ENCODE measurements at regions not wholly inside any gene's neighbourhood (a gene's known extent, or its start where the extent isn't known, plus 50 kb on each side); places are given as distances from the start of the nearest gene placed in this dataset.

DNA sequence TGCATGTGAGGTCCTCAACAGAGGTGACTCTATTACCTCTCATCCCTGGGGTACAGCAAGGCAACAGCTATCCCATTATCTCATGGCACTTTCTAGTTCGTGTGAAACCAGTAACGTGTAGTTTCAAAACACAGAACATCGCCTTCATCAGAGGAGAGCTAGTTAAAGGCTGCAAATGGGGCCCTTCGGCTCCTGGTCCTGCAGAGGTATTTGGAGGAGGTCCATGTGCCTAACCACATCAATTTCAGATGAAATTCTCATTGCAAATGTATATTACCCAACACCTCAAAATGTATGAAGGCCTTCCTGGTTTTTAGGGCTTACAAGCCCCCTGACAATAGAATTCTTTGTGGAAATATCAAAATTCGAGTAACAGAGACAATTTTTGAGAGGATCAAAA lies 95.7 kb upstream of the PSMD7 start:
- no peak for DNase-seq (ENCODE audit: low read depth)
- TF ChIP-seq, protein P1, sequence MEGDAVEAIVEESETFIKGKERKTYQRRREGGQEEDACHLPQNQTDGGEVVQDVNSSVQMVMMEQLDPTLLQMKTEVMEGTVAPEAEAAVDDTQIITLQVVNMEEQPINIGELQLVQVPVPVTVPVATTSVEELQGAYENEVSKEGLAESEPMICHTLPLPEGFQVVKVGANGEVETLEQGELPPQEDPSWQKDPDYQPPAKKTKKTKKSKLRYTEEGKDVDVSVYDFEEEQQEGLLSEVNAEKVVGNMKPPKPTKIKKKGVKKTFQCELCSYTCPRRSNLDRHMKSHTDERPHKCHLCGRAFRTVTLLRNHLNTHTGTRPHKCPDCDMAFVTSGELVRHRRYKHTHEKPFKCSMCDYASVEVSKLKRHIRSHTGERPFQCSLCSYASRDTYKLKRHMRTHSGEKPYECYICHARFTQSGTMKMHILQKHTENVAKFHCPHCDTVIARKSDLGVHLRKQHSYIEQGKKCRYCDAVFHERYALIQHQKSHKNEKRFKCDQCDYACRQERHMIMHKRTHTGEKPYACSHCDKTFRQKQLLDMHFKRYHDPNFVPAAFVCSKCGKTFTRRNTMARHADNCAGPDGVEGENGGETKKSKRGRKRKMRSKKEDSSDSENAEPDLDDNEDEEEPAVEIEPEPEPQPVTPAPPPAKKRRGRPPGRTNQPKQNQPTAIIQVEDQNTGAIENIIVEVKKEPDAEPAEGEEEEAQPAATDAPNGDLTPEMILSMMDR (IDR thresholded peaks at IDR 0.05; ENCODE audit: low read depth, low read length, missing control alignments): no peak
- no peak overlapping the region for H3K4me3 ChIP-seq (ENCODE audit: low read depth, low read length)
- in situ Hi-C loops (cut with HindIII; ENCODE audit: low sequenced_read_pairs): no loop called here

DNA sequence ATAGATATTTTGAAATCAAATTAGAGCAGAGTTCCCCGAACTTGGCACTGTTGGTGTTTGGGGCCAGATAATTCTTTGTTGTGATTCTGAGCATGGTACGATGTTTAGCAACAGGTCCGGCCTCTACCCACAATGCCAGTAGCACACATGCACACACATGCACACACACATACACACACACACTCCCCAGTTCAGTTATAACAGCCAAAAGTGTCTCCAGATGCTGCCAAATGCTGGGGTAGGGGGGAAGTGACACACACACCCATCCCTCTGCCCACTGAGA lies 96.8 kb upstream of the PSMD7 start:
- no peak for DNase-seq (ENCODE audit: low read depth)
- no peak overlapping the region for H3K4me3 ChIP-seq (ENCODE audit: low read depth, low read length)
- in situ Hi-C loops (cut with HindIII; ENCODE audit: low sequenced_read_pairs): no loop called here
- TF ChIP-seq, protein P1 (IDR thresholded peaks at IDR 0.05; ENCODE audit: low read depth, low read length, missing control alignments): no peak

DNA sequence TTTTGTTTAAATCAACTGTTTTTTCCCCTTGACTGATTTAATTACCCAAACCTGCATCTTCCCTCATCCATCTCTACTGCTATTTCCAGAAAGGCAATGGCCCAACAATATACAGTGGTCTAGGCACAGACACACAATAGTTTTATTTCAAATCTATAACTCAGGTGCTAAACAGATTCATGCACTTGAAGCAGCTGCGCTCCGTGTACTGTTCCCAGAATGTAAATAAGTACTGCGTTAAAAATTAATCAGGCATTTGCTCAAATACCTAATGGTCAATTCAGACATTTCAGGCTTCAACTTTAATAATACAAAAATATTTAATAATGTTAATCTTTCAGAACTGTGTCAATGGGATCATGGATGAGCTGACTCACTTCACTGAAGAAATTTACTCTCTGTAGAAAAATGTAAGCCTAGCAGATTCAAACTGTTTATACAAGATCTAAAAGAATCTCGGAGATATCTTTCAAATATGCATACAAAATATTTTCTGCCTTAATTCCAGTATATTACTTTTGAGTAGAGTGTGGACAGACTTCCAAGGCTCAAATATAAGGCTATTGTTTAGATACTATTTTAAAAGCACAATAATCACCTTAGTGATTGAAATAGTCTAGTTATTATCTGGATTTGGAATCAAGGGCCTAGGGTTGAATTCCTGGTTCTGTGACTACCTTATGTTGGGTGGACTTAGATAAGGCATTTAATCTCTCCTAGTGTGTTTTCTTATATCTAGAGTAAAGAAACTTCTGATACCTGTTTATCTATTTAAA lies 97.4 kb upstream of the PSMD7 start:
- in situ Hi-C loops (cut with HindIII; ENCODE audit: low sequenced_read_pairs): no loop called here
- TF ChIP-seq, protein P1 (IDR thresholded peaks at IDR 0.05; ENCODE audit: low read depth, low read length, missing control alignments): no peak
- no peak for DNase-seq (ENCODE audit: low read depth)

DNA sequence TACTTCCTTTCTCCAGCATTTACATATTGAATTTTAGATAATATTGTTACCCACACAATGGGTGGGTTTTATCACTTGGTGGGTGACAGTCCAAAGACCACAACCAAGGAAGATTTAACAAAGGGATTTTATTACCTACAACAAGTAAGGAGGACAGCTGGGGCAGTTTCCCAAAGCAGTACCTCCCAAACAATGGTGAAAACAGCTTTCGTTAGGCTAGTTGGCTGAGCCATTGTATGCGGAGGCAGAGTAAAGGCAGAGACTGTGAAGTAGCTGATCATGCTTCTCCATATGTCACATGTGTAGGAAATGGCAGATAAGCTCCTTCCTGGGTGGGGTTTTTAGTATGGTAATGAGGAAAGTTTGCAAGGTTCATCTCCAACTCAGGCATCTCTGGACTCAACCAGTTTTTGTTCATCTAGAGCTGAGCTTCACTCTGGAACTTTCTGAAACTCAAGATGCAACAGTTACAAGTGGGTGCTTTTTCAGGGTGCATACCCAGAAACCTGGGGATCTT lies 104.3 kb upstream of the PSMD7 start:
- DNase-seq (ENCODE audit: low read depth): no peak
- in situ Hi-C loops (cut with HindIII; ENCODE audit: low sequenced_read_pairs): no loop called here
- H3K4me3 ChIP-seq (ENCODE audit: low read depth, low read length): no peak overlapping the region
- TF ChIP-seq, protein P1 (IDR thresholded peaks at IDR 0.05; ENCODE audit: low read depth, low read length, missing control alignments): no peak

More for the DNA sequence above, 97.4 kb upstream of the PSMD7 start:
- no peak overlapping the region for H3K4me3 ChIP-seq (ENCODE audit: low read depth, low read length)

DNA sequence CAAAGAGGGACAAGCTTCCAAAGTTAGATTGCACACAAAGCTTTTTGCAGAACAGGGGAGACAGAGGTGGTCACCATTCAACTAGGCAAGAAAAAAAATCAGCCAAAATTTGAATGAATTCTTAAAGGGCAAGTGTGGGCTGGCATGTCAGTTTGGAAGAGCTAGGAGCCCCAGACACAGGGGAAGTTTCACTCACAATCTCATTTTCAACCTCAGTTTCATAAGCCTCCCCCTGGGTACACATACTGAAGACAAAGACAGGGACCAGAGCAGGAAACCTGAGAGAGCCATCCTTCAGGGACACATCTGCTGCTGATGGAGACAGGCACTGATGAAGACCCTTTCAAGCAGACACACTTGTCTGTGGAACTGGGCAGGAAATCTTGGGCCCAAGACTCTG lies 106.3 kb upstream of the PSMD7 start:
- TF ChIP-seq, protein P1 (IDR thresholded peaks at IDR 0.05; ENCODE audit: low read depth, low read length, missing control alignments): no peak
- in situ Hi-C loops (cut with HindIII; ENCODE audit: low sequenced_read_pairs): no loop called here
- H3K4me3 ChIP-seq (ENCODE audit: low read depth, low read length): no peak overlapping the region
- DNase-seq (ENCODE audit: low read depth): no peak

DNA sequence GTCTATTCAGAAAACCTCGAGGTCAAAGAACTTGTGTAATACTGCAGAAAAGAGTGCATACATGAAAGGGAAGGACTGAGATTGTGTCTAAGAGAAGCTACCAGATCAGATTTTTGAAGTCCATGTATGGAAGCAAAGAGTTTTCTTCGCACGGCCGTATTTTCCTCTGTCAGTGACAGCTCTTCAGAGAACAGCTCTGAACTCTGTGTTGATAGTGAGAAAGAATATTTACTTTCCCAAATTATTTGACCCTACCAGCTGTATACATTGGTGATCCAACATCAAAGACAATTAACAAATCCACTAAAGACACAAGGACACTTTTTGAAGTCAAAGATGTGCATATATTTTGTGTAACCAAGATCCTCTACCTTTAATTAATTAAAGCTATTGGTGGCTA lies 107.8 kb upstream of the PSMD7 start:
- DNase-seq (ENCODE audit: low read depth): no peak
- TF ChIP-seq, protein P1 (IDR thresholded peaks at IDR 0.05; ENCODE audit: low read depth, low read length, missing control alignments): no peak
- in situ Hi-C loops (cut with HindIII; ENCODE audit: low sequenced_read_pairs): no loop called here
- no peak overlapping the region for H3K4me3 ChIP-seq (ENCODE audit: low read depth, low read length)

Data from astrocyte of the cerebellum (primary cell).